Peyer's patch (tissue), 4 donors: ENCODE measurements at regions not wholly inside any gene's neighbourhood (a gene's known extent, or its start where the extent isn't known, plus 50 kb on each side); places are given as distances from the start of the nearest gene placed in this dataset.

Source experiments
- POLR2A ChIP-seq, 2 donors: fragments of 450-650 bp; IDR thresholded peaks; one replicate each; pipeline ENCODE4 v1.5.1; 2017; ENCODE audit warnings: antibody characterized with exemption in 2 of 2, mild to moderate bottlenecking in 2 of 2, moderate library complexity in 2 of 2
- TF ChIP-seq, protein P1 (sequence below), 6 experiments: fragments of 450-650 bp in 4 of 6; fragments of 200-600 bp in 2 of 6; sonication (generic) in 1 of 6; IDR thresholded peaks; one replicate each; pipeline ENCODE4 v1.5.1; 2017 to 2019; ENCODE audit warnings: antibody characterized with exemption in 6 of 6, mild to moderate bottlenecking in 3 of 6, moderate library complexity in 1 of 6

DNA sequence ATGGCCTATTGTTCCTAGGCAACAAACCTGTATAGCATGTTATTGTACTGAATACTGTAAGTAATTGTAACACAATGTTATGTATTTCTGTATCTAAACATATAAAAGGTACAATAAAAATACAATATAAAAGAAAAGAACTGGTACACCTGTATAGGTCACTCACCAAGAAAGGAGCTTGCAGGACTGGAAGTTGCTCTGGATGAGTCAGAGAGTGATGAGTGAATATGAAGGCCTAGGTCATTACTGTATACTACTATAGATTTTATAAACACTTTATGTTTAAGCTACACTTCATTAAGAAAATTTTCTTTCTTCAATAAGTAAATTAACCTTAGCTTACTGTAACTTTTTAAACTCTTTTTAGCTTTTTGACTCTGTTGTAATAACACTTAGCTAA, 559.9 kb downstream of the PLPP3 start:
- TF ChIP-seq, protein P1, sequence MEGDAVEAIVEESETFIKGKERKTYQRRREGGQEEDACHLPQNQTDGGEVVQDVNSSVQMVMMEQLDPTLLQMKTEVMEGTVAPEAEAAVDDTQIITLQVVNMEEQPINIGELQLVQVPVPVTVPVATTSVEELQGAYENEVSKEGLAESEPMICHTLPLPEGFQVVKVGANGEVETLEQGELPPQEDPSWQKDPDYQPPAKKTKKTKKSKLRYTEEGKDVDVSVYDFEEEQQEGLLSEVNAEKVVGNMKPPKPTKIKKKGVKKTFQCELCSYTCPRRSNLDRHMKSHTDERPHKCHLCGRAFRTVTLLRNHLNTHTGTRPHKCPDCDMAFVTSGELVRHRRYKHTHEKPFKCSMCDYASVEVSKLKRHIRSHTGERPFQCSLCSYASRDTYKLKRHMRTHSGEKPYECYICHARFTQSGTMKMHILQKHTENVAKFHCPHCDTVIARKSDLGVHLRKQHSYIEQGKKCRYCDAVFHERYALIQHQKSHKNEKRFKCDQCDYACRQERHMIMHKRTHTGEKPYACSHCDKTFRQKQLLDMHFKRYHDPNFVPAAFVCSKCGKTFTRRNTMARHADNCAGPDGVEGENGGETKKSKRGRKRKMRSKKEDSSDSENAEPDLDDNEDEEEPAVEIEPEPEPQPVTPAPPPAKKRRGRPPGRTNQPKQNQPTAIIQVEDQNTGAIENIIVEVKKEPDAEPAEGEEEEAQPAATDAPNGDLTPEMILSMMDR (IDR thresholded peaks at IDR 0.05): no peak
- TF ChIP-seq POLR2A (IDR thresholded peaks at IDR 0.05): no peak
